Keratinocyte (primary cell): ENCODE measurements at regions not wholly inside any gene's neighbourhood (a gene's known extent, or its start where the extent isn't known, plus 50 kb on each side); places are given as distances from the start of the nearest gene placed in this dataset.

Experiments used
- DNase-seq: peaks from one replicate; pipeline ENCODE4 v3.0.0-alpha.2; 2011; ENCODE audit warnings: low read depth, missing footprints, low spot score
- FAIRE-seq: peaks from 2 replicates; lab custom pipeline; 2011; peaks lifted over from hg19 to GRCh38; lab: Jason Lieb, UNC
- H2AFZ ChIP-seq: 2 replicates; pipeline ENCODE4 v1.6.0; 2012; ENCODE audit warnings: low read length, control low read depth, inconsistent platforms; ENCODE audit not compliant: control insufficient read depth
- H3K27ac ChIP-seq: 2 replicates; pipeline ENCODE4 v1.5.1; 2011; ENCODE audit warnings: low read length; ENCODE audit not compliant: control insufficient read depth, insufficient read depth
- H3K27me3 ChIP-seq: 3 replicates; pipeline ENCODE4 v1.6.0; 2011; ENCODE audit warnings: low read length; ENCODE audit not compliant: control insufficient read depth, insufficient read depth; ENCODE audit errors: extremely low read depth
- H3K36me3 ChIP-seq, 2 experiments: 2 replicates in 1 of 2; 3 replicates in 1 of 2; pipeline ENCODE4 v1.5.1; 2011; ENCODE audit warnings: low read length in 2 of 2, mild to moderate bottlenecking in 1 of 2; ENCODE audit not compliant: control insufficient read depth in 2 of 2, insufficient read depth in 2 of 2; ENCODE audit errors: extremely low read depth in 1 of 2
- H3K4me1 ChIP-seq: 3 replicates; pipeline ENCODE4 v1.5.1; 2011; ENCODE audit warnings: low read length; ENCODE audit not compliant: control insufficient read depth, insufficient read depth; ENCODE audit errors: extremely low read depth
- H3K4me2 ChIP-seq: 3 replicates; pipeline ENCODE4 v1.6.0; 2011; ENCODE audit warnings: low read depth, low read length; ENCODE audit not compliant: control insufficient read depth, insufficient read depth; ENCODE audit errors: extremely low read depth
- H3K4me3 ChIP-seq, 3 experiments: fragments of 200-600 bp in 1 of 3; sonication (generic) in 1 of 3; 2 replicates in 2 of 3; 3 replicates in 1 of 3; pipeline ENCODE4 v1.5.1; 2011 to 2016; ENCODE audit warnings: low read length in 3 of 3, mild to moderate bottlenecking in 3 of 3, control low read depth in 2 of 3, inconsistent platforms in 1 of 3, low read depth in 1 of 3, mixed read lengths in 1 of 3, mixed run types in 1 of 3, moderate library complexity in 1 of 3; ENCODE audit not compliant: control insufficient read depth in 2 of 3, insufficient read depth in 2 of 3; ENCODE audit errors: extremely low read depth in 1 of 3
- H3K79me2 ChIP-seq: 2 replicates; pipeline ENCODE4 v1.6.0; 2012; ENCODE audit warnings: low read length; ENCODE audit not compliant: control insufficient read depth, insufficient read depth
- H3K9ac ChIP-seq: 3 replicates; pipeline ENCODE4 v1.6.0; 2011; ENCODE audit warnings: low read length; ENCODE audit not compliant: control insufficient read depth, insufficient read depth; ENCODE audit errors: extremely low read depth
- H3K9me1 ChIP-seq: 3 replicates; pipeline ENCODE4 v1.6.0; 2011; ENCODE audit warnings: low read length; ENCODE audit not compliant: control insufficient read depth, insufficient read depth; ENCODE audit errors: extremely low read depth
- H3K9me3 ChIP-seq: 2 replicates; pipeline ENCODE4 v1.5.1; 2012; ENCODE audit warnings: low read depth, low read length; ENCODE audit not compliant: control insufficient read depth
- H4K20me1 ChIP-seq: 3 replicates; pipeline ENCODE4 v1.6.0; 2011; ENCODE audit warnings: low read length; ENCODE audit not compliant: control insufficient read depth, insufficient read depth; ENCODE audit errors: extremely low read depth
- EZH2 ChIP-seq: IDR thresholded peaks from one replicate; pipeline ENCODE4 v1.6.1; 2012; ENCODE audit warnings: inconsistent platforms, mild to moderate bottlenecking, low read length, moderate library complexity
- dilution Hi-C: fragments of 300-500 bp; cut with MboI; formaldehyde crosslinking; loops from one replicate; pipeline ENCODE4 v1.7.0; 2020; ENCODE audit warnings: low sequenced_read_pairs; ENCODE audit not compliant: extremely low pct_ligation_motif_present
- TF ChIP-seq, protein P1 (sequence below), 3 experiments: IDR thresholded peaks in 1 of 3; conservative IDR thresholded peaks in 1 of 3; optimal IDR thresholded peaks in 1 of 3; 2 replicates in 2 of 3; 3 replicates in 1 of 3; pipeline versions ENCODE3 to v1.5.1; 2011; ENCODE audit warnings: low read length in 3 of 3, mild to moderate bottlenecking in 3 of 3, moderate library complexity in 2 of 3, control low read depth in 1 of 3, inconsistent platforms in 1 of 3; ENCODE audit not compliant: insufficient read depth in 2 of 3; ENCODE audit errors: extremely low read depth in 1 of 3

DNA sequence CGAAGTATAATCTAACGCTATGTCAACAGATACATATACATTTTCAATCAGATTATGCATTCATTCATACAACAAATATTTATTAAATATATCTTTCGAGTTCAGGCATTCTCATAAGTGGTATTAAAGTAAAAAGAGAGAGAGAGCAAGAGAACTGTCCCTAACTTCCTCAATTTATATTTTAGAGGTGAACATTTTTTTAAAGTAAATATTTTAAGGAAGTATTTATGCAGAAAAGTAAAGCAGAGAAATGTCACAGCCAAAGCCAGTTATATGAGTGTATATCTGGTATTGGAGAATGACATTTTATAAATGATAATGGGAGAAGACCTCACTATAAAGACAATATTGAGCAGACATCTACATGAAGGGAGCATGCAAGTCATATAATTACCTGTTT is 667.3 kb upstream of the CDH9 start:
- Histone ChIP-seq H3K27ac (no peak overlapping the region), H3K4me1 (no peaks in the 10 kb centered on the region), H3K9ac (no peak overlapping the region), H3K9me1 (no peaks in the 10 kb centered on the region), H3K27me3 (no peaks in the 10 kb centered on the region), H3K4me3 (no peak overlapping the region), H3K36me3 (no peaks in the 10 kb centered on the region), H4K20me1 (no peaks in the 10 kb centered on the region), H3K4me2 (no peak overlapping the region), H3K9me3 (no peaks in the 10 kb centered on the region), H3K79me2 (no peaks in the 10 kb centered on the region), H2AFZ (no peak overlapping the region)
- dilution Hi-C loops = no loop called here
- DNase-seq = no peak
- no peak for FAIRE-seq
- TF ChIP-seq, protein P1, sequence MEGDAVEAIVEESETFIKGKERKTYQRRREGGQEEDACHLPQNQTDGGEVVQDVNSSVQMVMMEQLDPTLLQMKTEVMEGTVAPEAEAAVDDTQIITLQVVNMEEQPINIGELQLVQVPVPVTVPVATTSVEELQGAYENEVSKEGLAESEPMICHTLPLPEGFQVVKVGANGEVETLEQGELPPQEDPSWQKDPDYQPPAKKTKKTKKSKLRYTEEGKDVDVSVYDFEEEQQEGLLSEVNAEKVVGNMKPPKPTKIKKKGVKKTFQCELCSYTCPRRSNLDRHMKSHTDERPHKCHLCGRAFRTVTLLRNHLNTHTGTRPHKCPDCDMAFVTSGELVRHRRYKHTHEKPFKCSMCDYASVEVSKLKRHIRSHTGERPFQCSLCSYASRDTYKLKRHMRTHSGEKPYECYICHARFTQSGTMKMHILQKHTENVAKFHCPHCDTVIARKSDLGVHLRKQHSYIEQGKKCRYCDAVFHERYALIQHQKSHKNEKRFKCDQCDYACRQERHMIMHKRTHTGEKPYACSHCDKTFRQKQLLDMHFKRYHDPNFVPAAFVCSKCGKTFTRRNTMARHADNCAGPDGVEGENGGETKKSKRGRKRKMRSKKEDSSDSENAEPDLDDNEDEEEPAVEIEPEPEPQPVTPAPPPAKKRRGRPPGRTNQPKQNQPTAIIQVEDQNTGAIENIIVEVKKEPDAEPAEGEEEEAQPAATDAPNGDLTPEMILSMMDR (optimal IDR thresholded peaks at IDR 0.05 in 1 of 3, IDR thresholded peaks at IDR 0.05 in 1 of 3, conservative IDR thresholded peaks at IDR 0.05 in 1 of 3; ENCODE audit: extremely low read depth in 1 of 3, insufficient read depth in 2 of 3, low read length in 3 of 3) = no peak
- TF ChIP-seq EZH2 = no peak

DNA sequence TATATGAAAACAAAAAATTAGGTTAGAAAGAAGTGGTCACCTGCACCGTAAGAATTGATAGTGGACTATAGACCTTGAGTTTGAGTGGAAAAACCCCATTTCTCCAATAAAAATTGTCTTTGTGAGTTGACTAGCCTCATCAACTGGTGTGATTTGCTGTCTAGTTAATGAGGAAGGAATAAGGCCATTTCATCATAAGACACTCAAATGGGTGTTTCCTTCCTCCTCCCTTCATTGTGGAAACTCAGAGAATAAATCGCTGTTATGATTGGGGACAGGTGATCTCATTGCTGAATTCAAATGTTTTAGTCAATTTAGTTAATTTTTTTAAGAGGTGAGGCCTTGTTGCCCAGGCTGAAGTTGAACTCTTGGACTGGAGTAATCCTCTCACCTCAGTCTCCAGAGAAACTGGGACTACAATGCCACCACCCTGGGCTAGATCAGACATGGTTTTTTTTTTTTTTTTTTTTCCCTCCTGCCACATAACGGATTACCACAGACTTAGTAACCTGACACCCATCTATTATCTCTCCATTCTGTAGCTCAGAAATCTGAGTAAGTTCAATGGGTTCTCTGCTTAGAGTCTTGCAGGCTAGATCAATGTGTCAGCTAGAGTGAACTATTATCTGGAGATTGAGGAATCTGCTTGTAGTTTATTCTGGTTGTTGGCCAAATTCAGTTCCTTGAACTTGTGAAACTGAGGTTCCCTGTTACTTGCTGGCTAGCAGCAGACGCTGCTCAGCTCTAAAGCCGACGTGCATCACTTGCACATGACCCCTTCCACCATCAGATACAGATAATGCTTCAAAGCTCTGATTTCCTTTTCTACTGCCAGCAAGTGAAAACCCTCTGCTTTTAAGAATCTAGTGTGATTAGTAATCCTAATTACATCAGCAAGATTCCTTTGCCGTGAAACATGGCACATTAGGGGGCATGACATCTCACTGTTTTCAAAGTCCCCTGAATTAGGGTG is 663.8 kb upstream of the CDH9 start:
- TF ChIP-seq EZH2 = no peak
- TF ChIP-seq, protein P1 (optimal IDR thresholded peaks at IDR 0.05 in 1 of 3, IDR thresholded peaks at IDR 0.05 in 1 of 3, conservative IDR thresholded peaks at IDR 0.05 in 1 of 3; ENCODE audit: extremely low read depth in 1 of 3, insufficient read depth in 2 of 3, low read length in 3 of 3) = no peak
- Histone ChIP-seq H3K4me3 (no peak overlapping the region), H3K4me1 (no peaks in the 10 kb centered on the region), H4K20me1 (no peaks in the 10 kb centered on the region), H3K36me3 (no peaks in the 10 kb centered on the region), H3K9me1 (no peaks in the 10 kb centered on the region), H3K9ac (no peak overlapping the region), H3K4me2 (no peak overlapping the region), H2AFZ (no peak overlapping the region), H3K27me3 (no peaks in the 10 kb centered on the region), H3K9me3 (no peaks in the 10 kb centered on the region), H3K79me2 (no peaks in the 10 kb centered on the region), H3K27ac (no peak overlapping the region)
- dilution Hi-C loops = no loop called here
- FAIRE-seq (no peak), DNase-seq (no peak)
